ENCODE measurements at regions not wholly inside any gene's neighbourhood (a gene's known extent, or its start where the extent isn't known, plus 50 kb on each side); places are given as distances from the start of the nearest gene placed in this dataset.
"Not testable (repeated sequence)": the region's sequence is repeated elsewhere in the genome, so short reads cannot be mapped to it uniquely, and the experiment has no call there.

- no peak overlapping the region for H3K27ac ChIP-seq
- no peak overlapping the region for H3K4me2 ChIP-seq
- POLR2A ChIA-PET (ENCODE audit: unreplicated experiment) = no interaction called here
- no peaks in the 10 kb centered on the region for H3K9me2 ChIP-seq (ENCODE audit: insufficient read depth)
- BruUV-seq (replicated peaks) = no TSS peak
- intact Hi-C loops (cut with micrococcal nuclease; ENCODE audit: unreplicated experiment) = no loop called here
- H3K79me2 ChIP-seq (ENCODE audit: low read depth) = no peaks in the 10 kb centered on the region
- no peak for DNase-seq
- no peaks in the 10 kb centered on the region for H4K20me1 ChIP-seq (ENCODE audit: insufficient read depth)
- TF ChIP-seq EZH2 (IDR thresholded peaks at IDR 0.05; ENCODE audit: low read depth) = no peak
- TF ChIP-seq CTCF (conservative IDR thresholded peaks at IDR 0.05) = no peak
- H3F3A ChIP-seq (ENCODE audit: insufficient read depth, low read depth) = no peaks in the 10 kb centered on the region
- H2AFZ ChIP-seq = no peak overlapping the region
- CTCF ChIA-PET = no interaction called here
- H3K36me3 ChIP-seq (ENCODE audit: low read depth) = no peaks in the 10 kb centered on the region
- no peaks in the 10 kb centered on the region for H3K4me1 ChIP-seq (replicated peaks; ENCODE audit: insufficient read depth)
- H3K9me3 ChIP-seq (ENCODE audit: insufficient read depth, low read depth) = no peaks in the 10 kb centered on the region
- H3K27me3 ChIP-seq (ENCODE audit: insufficient read depth, low read depth) = peaks cover 8% of the 10 kb centered on the region; the same call in 1 of the 2 replicates
- no peak overlapping the region for H3K4me3 ChIP-seq
These were observed 434.3 kb downstream of the DOK5 start for GRCh38 chr20:54909702-54910101.

- H3K27ac ChIP-seq; H3K27me3 ChIP-seq (ENCODE audit: insufficient read depth, low read depth); H4K20me1 ChIP-seq (ENCODE audit: insufficient read depth); H3K79me2 ChIP-seq (ENCODE audit: low read depth); intact Hi-C loops (cut with micrococcal nuclease; ENCODE audit: unreplicated experiment); H3K9me2 ChIP-seq (ENCODE audit: insufficient read depth); H3K36me3 ChIP-seq (ENCODE audit: low read depth); H3F3A ChIP-seq (ENCODE audit: insufficient read depth, low read depth); H3K9me3 ChIP-seq (ENCODE audit: insufficient read depth, low read depth); H3K4me3 ChIP-seq; DNase-seq; H3K4me1 ChIP-seq (replicated peaks; ENCODE audit: insufficient read depth); POLR2A ChIA-PET (ENCODE audit: unreplicated experiment); BruUV-seq (replicated peaks); H3K4me2 ChIP-seq; CTCF ChIA-PET; H2AFZ ChIP-seq: not testable (repeated sequence)
These were observed 430.7 kb downstream of the DOK5 start for GRCh38 chr20:54906134-54906533.

- no peak for TF ChIP-seq EZH2 (IDR thresholded peaks at IDR 0.05; ENCODE audit: low read depth)
- no peak for TF ChIP-seq CTCF (conservative IDR thresholded peaks at IDR 0.05)
- POLR2A ChIA-PET (ENCODE audit: unreplicated experiment) = no interaction called here
- H3K36me3 ChIP-seq (ENCODE audit: low read depth) = no peaks in the 10 kb centered on the region
- no peak for DNase-seq
- no peaks in the 10 kb centered on the region for H3K9me3 ChIP-seq (ENCODE audit: insufficient read depth, low read depth)
- H3F3A ChIP-seq (ENCODE audit: insufficient read depth, low read depth) = no peaks in the 10 kb centered on the region
- no peaks in the 10 kb centered on the region for H3K4me1 ChIP-seq (replicated peaks; ENCODE audit: insufficient read depth)
- CTCF ChIA-PET = no interaction called here
- no peak overlapping the region for H3K4me2 ChIP-seq
- H3K9me2 ChIP-seq (ENCODE audit: insufficient read depth) = no peaks in the 10 kb centered on the region
- BruUV-seq (replicated peaks) = no TSS peak
- intact Hi-C loops (cut with micrococcal nuclease; ENCODE audit: unreplicated experiment) = no loop called here
- no peaks in the 10 kb centered on the region for H3K79me2 ChIP-seq (ENCODE audit: low read depth)
- no peaks in the 10 kb centered on the region; the same call in 1 of the 2 replicates for H3K27me3 ChIP-seq (ENCODE audit: insufficient read depth, low read depth)
- no peak overlapping the region for H3K27ac ChIP-seq
- H4K20me1 ChIP-seq (ENCODE audit: insufficient read depth) = no peaks in the 10 kb centered on the region
- H3K4me3 ChIP-seq = no peak overlapping the region
- H2AFZ ChIP-seq = no peak overlapping the region
These were observed 422.4 kb downstream of the DOK5 start for GRCh38 chr20:54897787-54898186.

- no peaks in the 10 kb centered on the region for H3K9me3 ChIP-seq (ENCODE audit: insufficient read depth, low read depth)
- H3K36me3 ChIP-seq (ENCODE audit: low read depth) = no peaks in the 10 kb centered on the region
- H3K27me3 ChIP-seq (ENCODE audit: insufficient read depth, low read depth) = peaks cover 16% of the 10 kb centered on the region; the same call in 1 of the 2 replicates
- DNase-seq = no peak
- ChIA-PET POLR2A (ENCODE audit: unreplicated experiment) (no interaction called here), CTCF (no interaction called here)
- BruUV-seq (replicated peaks) = no TSS peak
- H3K27ac ChIP-seq = no peak overlapping the region
- H3K9me2 ChIP-seq (ENCODE audit: insufficient read depth) = no peaks in the 10 kb centered on the region
- peaks cover 3% of the 10 kb centered on the region; the same call in 1 of the 2 replicates for H4K20me1 ChIP-seq (ENCODE audit: insufficient read depth)
- H3K79me2 ChIP-seq (ENCODE audit: low read depth) = no peaks in the 10 kb centered on the region
- H3F3A ChIP-seq (ENCODE audit: insufficient read depth, low read depth) = no peaks in the 10 kb centered on the region
- TF ChIP-seq CTCF (conservative IDR thresholded peaks at IDR 0.05) (no peak), EZH2 (IDR thresholded peaks at IDR 0.05; ENCODE audit: low read depth) (no peak)
- no peak overlapping the region for H3K4me2 ChIP-seq
- H3K4me3 ChIP-seq = no peak overlapping the region
- intact Hi-C loops (cut with micrococcal nuclease; ENCODE audit: unreplicated experiment) = no loop called here
- H2AFZ ChIP-seq = no peak overlapping the region
- H3K4me1 ChIP-seq (replicated peaks; ENCODE audit: insufficient read depth) = no peaks in the 10 kb centered on the region
These were observed 416.5 kb downstream of the DOK5 start for GRCh38 chr20:54891907-54892306.

Data from PC-9 (cell line).